ENCODE measurements at regions not wholly inside any gene's neighbourhood (a gene's known extent, or its start where the extent isn't known, plus 50 kb on each side); places are given as distances from the start of the nearest gene placed in this dataset.

DNA sequence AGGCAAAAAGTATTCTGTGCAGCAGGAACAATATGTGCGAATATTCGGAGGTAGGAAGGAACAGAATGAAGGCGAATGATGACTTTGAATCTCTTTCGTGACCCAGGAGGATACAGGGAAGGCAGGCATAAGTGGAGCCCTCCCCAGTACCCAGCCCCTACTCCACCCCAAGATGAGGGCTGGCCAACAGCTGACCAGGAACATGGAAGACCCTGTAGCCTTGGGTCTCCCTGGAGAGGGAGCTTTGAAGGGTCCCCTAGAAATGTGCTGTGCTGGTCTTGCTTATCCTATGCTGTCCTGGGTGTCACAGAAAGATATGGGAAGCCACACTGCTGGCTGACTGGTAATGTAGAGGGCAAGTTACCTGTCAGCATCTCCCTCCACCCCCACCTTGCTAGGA is 113.7 kb upstream of the NCAM1 start:
- intact Hi-C loops (cut with DNase I; ENCODE audit: low total_unique reads) (no loop called here), in situ Hi-C loops (cut with MboI; ENCODE audit: low pct_ligation_motif_present in 1 of 4, low pct_unique_long_range_greater_than_20kb in 1 of 4, low sequenced_read_pairs in 3 of 4) (no loop called here)
- 89 to 98% methylated on average over 4 of the region's 4 CpGs for WGBS, 2 donors (ENCODE audit: low coverage in 1 of 2)
- H3K27me3 ChIP-seq, result no peaks in the 10 kb centered on the region
- H3K27ac ChIP-seq, result no peak overlapping the region
- DNase-seq, result no peak
- no peaks in the 10 kb centered on the region for H3K9me3 ChIP-seq
- H3K36me3 ChIP-seq, result no peaks in the 10 kb centered on the region
- no peak overlapping the region for H3K4me3 ChIP-seq
- TF ChIP-seq, protein P1, sequence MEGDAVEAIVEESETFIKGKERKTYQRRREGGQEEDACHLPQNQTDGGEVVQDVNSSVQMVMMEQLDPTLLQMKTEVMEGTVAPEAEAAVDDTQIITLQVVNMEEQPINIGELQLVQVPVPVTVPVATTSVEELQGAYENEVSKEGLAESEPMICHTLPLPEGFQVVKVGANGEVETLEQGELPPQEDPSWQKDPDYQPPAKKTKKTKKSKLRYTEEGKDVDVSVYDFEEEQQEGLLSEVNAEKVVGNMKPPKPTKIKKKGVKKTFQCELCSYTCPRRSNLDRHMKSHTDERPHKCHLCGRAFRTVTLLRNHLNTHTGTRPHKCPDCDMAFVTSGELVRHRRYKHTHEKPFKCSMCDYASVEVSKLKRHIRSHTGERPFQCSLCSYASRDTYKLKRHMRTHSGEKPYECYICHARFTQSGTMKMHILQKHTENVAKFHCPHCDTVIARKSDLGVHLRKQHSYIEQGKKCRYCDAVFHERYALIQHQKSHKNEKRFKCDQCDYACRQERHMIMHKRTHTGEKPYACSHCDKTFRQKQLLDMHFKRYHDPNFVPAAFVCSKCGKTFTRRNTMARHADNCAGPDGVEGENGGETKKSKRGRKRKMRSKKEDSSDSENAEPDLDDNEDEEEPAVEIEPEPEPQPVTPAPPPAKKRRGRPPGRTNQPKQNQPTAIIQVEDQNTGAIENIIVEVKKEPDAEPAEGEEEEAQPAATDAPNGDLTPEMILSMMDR (IDR thresholded peaks at IDR 0.05), result no peak
- TF ChIP-seq POLR2A (IDR thresholded peaks at IDR 0.05) (no peak), POLR2AphosphoS5 (IDR thresholded peaks at IDR 0.05) (no peak), EP300 (IDR thresholded peaks at IDR 0.05; ENCODE audit: low read depth) (no peak)
- H3K4me1 ChIP-seq, result no peaks in the 10 kb centered on the region

DNA sequence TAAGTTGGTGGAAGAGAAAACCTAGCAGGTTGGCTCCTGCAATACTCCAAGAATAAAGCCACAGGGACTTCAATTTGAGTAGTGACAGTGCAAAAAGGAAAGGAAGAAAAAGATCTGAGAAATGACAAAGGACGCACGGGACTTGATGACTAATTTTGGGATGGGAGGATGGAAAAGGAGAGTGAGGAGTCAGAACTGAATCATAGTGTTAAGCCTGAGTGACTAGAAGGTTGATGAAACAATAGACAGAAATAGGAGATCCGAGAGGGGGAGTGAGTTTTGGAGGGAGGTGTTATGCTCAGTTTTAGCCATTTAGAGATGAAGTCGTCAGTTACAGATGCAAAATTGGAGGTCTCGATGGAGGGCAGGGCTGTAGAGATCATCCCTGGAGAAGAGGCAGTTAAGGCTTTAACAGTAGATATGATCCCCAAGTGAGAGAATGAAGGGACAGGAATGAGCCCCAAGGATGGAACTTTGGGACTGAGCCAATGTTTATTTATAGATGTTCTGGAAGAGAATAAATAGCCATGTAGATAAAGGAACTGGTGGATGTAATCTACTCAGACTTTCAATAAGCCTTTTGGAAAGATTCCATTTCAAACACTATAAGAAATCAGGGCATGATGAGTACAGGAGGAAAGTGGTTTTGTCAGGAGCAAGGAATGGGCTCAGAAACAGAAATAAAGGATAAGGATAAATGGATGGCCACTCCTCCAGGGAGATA is 108.9 kb upstream of the NCAM1 start:
- no peak for DNase-seq
- Histone ChIP-seq H3K27ac (no peak overlapping the region), H3K27me3 (no peaks in the 10 kb centered on the region), H3K36me3 (no peaks in the 10 kb centered on the region), H3K4me3 (no peak overlapping the region), H3K9me3 (no peaks in the 10 kb centered on the region), H3K4me1 (no peaks in the 10 kb centered on the region)
- intact Hi-C loops (cut with DNase I; ENCODE audit: low total_unique reads) (no loop called here), in situ Hi-C loops (cut with MboI; ENCODE audit: low pct_ligation_motif_present in 1 of 4, low pct_unique_long_range_greater_than_20kb in 1 of 4, low sequenced_read_pairs in 3 of 4) (no loop called here)
- TF ChIP-seq EP300 (IDR thresholded peaks at IDR 0.05; ENCODE audit: low read depth) (no peak), POLR2A (IDR thresholded peaks at IDR 0.05) (no peak), POLR2AphosphoS5 (IDR thresholded peaks at IDR 0.05) (no peak)
- TF ChIP-seq, protein P1 (IDR thresholded peaks at IDR 0.05), result no peak
- 67 to 77% methylated on average over 4 to 5 of the region's 5 CpGs for WGBS, 2 donors (ENCODE audit: low coverage in 1 of 2)

DNA sequence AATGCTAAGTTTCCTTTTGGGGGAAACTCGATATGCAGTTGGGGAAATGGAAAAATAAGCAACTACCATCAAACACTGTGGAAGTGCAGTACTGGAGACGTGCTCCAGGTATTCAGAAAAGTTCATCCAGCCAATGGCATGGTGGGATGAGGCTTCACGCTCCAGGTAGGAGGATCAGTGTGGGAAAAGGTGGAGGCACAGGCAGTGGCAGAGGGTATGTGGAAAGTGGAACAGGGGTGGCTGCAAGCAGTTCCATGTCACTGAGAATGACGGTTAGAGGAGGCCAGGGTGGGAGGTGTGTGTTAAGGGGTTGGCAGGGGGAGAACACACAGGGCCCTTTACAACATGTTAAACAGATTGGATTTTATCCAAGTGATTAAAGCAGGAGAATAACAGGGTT is 105.1 kb upstream of the NCAM1 start:
- H3K36me3 ChIP-seq, result no peaks in the 10 kb centered on the region
- in situ Hi-C loops (cut with MboI; ENCODE audit: low pct_ligation_motif_present in 1 of 4, low pct_unique_long_range_greater_than_20kb in 1 of 4, low sequenced_read_pairs in 3 of 4) (no loop called here), intact Hi-C loops (cut with DNase I; ENCODE audit: low total_unique reads) (no loop called here)
- no peaks in the 10 kb centered on the region for H3K4me1 ChIP-seq
- H3K27ac ChIP-seq, result no peak overlapping the region
- no peak for DNase-seq
- no peak overlapping the region for H3K4me3 ChIP-seq
- peaks cover under 1 to 3% of the 10 kb centered on the region in 2 donors for H3K9me3 ChIP-seq
- TF ChIP-seq EP300 (IDR thresholded peaks at IDR 0.05; ENCODE audit: low read depth) (no peak), POLR2A (IDR thresholded peaks at IDR 0.05) (no peak), POLR2AphosphoS5 (IDR thresholded peaks at IDR 0.05) (no peak)
- TF ChIP-seq, protein P1 (IDR thresholded peaks at IDR 0.05), result no peak
- H3K27me3 ChIP-seq, result no peaks in the 10 kb centered on the region
- WGBS, 2 donors (ENCODE audit: low coverage in 1 of 2), result 58 to 74% methylated on average over 4 of the region's 4 CpGs

DNA sequence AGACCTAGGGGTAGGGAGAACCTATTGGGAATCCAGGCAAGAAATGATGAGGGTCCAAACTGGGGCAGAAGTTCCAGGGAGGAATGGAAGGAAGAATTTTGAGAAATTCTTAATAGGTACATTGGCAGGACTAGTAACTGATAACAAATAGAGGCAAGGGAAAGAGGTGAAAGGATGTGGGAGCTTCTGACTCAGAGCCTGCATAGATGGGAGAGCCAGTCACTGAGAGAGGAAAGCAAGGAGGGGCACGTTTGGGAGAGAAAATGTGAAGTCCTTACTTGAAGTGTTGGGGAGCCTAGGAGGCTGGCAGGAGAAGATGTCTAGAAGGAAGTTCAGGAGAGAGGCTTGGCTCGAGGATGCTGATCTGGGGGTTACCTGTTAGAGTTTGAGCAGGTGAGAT is 104.6 kb upstream of the NCAM1 start:
- in situ Hi-C loops (cut with MboI; ENCODE audit: low pct_ligation_motif_present in 1 of 4, low pct_unique_long_range_greater_than_20kb in 1 of 4, low sequenced_read_pairs in 3 of 4), result no loop called here
- TF ChIP-seq EP300 (IDR thresholded peaks at IDR 0.05; ENCODE audit: low read depth), result no peak
- TF ChIP-seq, protein P1 (IDR thresholded peaks at IDR 0.05), result no peak
- TF ChIP-seq POLR2AphosphoS5 (IDR thresholded peaks at IDR 0.05), result no peak
- no peak for TF ChIP-seq POLR2A (IDR thresholded peaks at IDR 0.05)

More for the DNA sequence above, 104.6 kb upstream of the NCAM1 start:
- WGBS, 2 donors (ENCODE audit: low coverage in 1 of 2), result 29 to 48% methylated on average over 2 of the region's 2 CpGs
- Histone ChIP-seq H3K4me3 (no peak overlapping the region), H3K27ac (no peak overlapping the region), H3K36me3 (no peaks in the 10 kb centered on the region), H3K27me3 (no peaks in the 10 kb centered on the region), H3K4me1 (no peaks in the 10 kb centered on the region), H3K9me3 (peaks cover 4 to 7% of the 10 kb centered on the region in 2 donors)
- intact Hi-C loops (cut with DNase I; ENCODE audit: low total_unique reads), result no loop called here
- no peak for DNase-seq

Data from transverse colon (tissue), 4 donors.